Kidney epithelial cell (primary cell): ENCODE measurements at regions not wholly inside any gene's neighbourhood (a gene's known extent, or its start where the extent isn't known, plus 50 kb on each side); places are given as distances from the start of the nearest gene placed in this dataset.
"Not testable (repeated sequence)": the region's sequence is repeated elsewhere in the genome, so short reads cannot be mapped to it uniquely, and the experiment has no call there.

Source experiments
- DNase-seq: peaks from one replicate; pipeline ENCODE4 v3.0.0-alpha.2; 2010; ENCODE audit warnings: low read depth
- H3K27me3 ChIP-seq: 2 replicates; pipeline ENCODE4 v1.6.0; 2011; ENCODE audit warnings: low read length; ENCODE audit not compliant: control insufficient read depth, insufficient read depth
- H3K36me3 ChIP-seq: 2 replicates; pipeline ENCODE4 v1.5.1; 2011; ENCODE audit warnings: low read length; ENCODE audit not compliant: control insufficient read depth, insufficient read depth
- H3K4me3 ChIP-seq: 2 replicates; pipeline ENCODE4 v1.5.1; 2011; ENCODE audit warnings: low read depth, mild to moderate bottlenecking, control low read depth, low read length
- TF ChIP-seq, protein P1 (sequence below): IDR thresholded peaks from 2 replicates; pipeline ENCODE4 v1.5.1; 2011; ENCODE audit warnings: mild to moderate bottlenecking, moderate library complexity, low read length, control low read depth, inconsistent platforms; ENCODE audit not compliant: insufficient read depth, poor library complexity, severe bottlenecking

- TF ChIP-seq, protein P1, sequence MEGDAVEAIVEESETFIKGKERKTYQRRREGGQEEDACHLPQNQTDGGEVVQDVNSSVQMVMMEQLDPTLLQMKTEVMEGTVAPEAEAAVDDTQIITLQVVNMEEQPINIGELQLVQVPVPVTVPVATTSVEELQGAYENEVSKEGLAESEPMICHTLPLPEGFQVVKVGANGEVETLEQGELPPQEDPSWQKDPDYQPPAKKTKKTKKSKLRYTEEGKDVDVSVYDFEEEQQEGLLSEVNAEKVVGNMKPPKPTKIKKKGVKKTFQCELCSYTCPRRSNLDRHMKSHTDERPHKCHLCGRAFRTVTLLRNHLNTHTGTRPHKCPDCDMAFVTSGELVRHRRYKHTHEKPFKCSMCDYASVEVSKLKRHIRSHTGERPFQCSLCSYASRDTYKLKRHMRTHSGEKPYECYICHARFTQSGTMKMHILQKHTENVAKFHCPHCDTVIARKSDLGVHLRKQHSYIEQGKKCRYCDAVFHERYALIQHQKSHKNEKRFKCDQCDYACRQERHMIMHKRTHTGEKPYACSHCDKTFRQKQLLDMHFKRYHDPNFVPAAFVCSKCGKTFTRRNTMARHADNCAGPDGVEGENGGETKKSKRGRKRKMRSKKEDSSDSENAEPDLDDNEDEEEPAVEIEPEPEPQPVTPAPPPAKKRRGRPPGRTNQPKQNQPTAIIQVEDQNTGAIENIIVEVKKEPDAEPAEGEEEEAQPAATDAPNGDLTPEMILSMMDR, result no peak
- H3K27me3 ChIP-seq, result no peaks in the 10 kb centered on the region
- H3K4me3 ChIP-seq, result no peak overlapping the region
- H3K36me3 ChIP-seq, result no peaks in the 10 kb centered on the region
- no peak for DNase-seq
These were observed 85.9 kb upstream of the PARP8 start for GRCh38 chr5:50580506-50580905.

DNA sequence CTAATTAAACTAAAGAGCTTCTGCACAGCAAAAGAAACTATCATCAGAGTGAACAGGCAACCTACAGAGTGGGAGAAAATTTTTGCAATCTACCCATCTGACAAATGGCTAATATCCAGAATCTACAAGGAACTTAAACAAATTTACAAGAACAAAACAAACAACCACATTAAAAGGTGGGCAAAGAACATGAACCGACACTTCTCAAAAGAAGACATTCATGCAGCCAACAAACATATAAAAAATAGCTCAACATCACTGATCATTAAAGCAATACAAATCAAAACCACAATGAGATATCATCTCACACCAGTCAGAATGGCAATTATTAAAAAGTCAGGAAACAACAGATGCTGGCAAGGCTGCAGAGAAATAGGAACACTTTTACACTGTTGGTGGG, 84.6 kb upstream of the PARP8 start:
- not testable (repeated sequence) for H3K4me3 ChIP-seq, DNase-seq, H3K36me3 ChIP-seq, H3K27me3 ChIP-seq

DNA sequence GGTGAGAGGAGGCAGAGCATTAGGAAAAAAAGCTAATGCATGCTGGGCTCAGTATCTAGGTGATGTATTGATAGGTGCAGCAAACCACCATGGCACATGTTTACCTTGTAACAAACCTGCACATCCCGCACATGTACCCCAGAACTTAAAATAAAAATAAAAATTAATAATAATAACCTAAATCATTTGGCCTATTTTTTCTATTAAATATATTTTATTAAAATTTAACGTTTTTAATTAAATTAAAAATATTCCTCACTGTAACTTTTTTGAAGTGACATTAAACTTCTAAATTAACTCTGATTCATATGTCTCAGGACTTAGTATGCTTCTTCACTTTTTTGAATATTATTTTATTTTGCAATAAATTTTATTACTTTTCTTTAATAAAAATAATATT, 83.7 kb upstream of the PARP8 start:
- Histone ChIP-seq H3K27me3 (no peaks in the 10 kb centered on the region), H3K4me3 (no peak overlapping the region), H3K36me3 (no peaks in the 10 kb centered on the region)
- no peak for DNase-seq
- TF ChIP-seq, protein P1, result no peak

DNA sequence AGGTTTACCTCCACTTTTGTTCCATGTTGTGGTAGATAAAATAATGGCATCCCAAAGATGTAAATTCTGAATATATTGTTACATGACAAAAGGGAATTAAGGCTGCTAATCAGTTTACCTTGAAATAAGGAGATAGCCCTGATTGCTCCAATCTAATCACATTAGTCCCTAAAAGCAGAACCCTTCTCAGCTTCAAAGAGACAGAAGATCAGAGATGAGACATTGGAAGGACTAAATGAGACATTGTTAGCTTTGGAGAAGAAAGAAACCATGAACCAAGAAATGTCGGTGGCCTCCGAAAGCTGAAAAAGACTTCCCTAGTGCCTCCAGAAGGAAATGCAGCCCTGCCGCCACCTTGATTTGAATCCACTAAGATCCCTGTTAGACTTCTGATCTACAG, 82.8 kb upstream of the PARP8 start:
- Histone ChIP-seq H3K27me3 (no peaks in the 10 kb centered on the region), H3K4me3 (no peak overlapping the region), H3K36me3 (no peaks in the 10 kb centered on the region)
- TF ChIP-seq, protein P1, result no peak
- DNase-seq, result no peak

- not testable (repeated sequence) for H3K4me3 ChIP-seq, DNase-seq, H3K27me3 ChIP-seq, H3K36me3 ChIP-seq
These were observed 78.0 kb upstream of the PARP8 start for GRCh38 chr5:50588471-50588870.

- H3K36me3 ChIP-seq, DNase-seq: not testable (repeated sequence)
These were observed 75.8 kb upstream of the PARP8 start for GRCh38 chr5:50590444-50591189.

DNA sequence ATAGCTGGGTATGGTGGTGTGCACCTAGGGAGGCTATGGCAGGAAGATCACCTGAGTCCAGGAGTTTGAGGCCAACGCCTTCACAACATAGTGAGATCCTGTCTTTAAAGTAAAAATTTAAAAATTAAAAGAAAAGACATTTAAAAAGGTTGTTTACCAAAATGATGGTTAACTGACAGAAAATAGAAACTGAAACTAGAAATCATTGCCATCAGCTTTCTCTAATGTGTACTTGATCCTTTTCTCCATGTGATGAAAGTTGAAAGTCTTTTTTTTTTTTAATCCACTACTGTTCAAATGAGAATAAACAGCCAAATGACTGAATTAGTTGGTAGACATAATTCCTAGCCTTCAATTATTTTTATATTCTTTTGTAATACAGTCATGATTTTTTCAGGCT, 75.1 kb upstream of the PARP8 start:
- not testable (repeated sequence) for DNase-seq

More at GRCh38 chr5:50590444-50591189, 75.8 kb upstream of the PARP8 start:
- not testable (repeated sequence) for H3K4me3 ChIP-seq, H3K27me3 ChIP-seq

DNA sequence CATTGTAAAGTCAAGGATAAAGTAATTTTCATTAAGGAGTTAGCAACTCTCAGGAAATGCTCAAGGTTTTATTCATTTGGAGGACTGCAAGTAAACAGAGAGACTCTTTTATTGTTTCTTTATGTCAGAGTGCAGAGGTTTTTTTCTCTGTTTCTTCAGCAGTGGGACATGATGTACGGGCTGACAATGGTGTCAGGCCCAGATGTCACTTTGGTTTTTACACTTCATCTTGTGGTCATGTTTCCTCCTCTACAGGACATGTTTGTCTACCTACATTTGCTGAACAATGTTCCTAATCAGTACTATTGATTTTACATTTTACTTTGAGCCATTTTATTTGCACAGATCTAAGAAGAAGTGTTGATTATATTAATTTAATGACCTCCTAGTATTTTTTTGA, 72.8 kb upstream of the PARP8 start:
- TF ChIP-seq, protein P1, result no peak
- H3K27me3 ChIP-seq, result no peaks in the 10 kb centered on the region
- no peak overlapping the region for H3K4me3 ChIP-seq
- DNase-seq, result no peak
- no peaks in the 10 kb centered on the region for H3K36me3 ChIP-seq

More for the DNA sequence above, 75.1 kb upstream of the PARP8 start:
- not testable (repeated sequence) for H3K4me3 ChIP-seq, H3K27me3 ChIP-seq, H3K36me3 ChIP-seq
